GM23338 (cell line): ENCODE measurements at regions not wholly inside any gene's neighbourhood (a gene's known extent, or its start where the extent isn't known, plus 50 kb on each side); places are given as distances from the start of the nearest gene placed in this dataset.

Source experiments
- ATAC-seq: fragments of 200-7000 bp; cut with Tn5 transposase; 3 replicates; pipeline ENCODE4 v1.9.1; 2020
- DNase-seq: peaks from one replicate; pipeline ENCODE4 v3.0.0-alpha.2; 2015; ENCODE audit warnings: low spot score
- H2AFZ ChIP-seq: fragments of 200-600 bp; sonication (generic); 2 replicates; pipeline ENCODE4 v1.8.0; 2016; ENCODE audit warnings: antibody characterized with exemption, mild to moderate bottlenecking, moderate library complexity
- H3F3A ChIP-seq: fragments of 200-600 bp; sonication (generic); replicated peaks from 2 replicates; pipeline ENCODE4 v1.8.0; 2017; ENCODE audit warnings: antibody characterized with exemption, mixed run types, low read depth
- H3K27ac ChIP-seq: fragments of 200-600 bp; sonication (generic); 2 replicates; pipeline ENCODE4 v1.6.1; 2016; ENCODE audit warnings: low read depth
- H3K27me3 ChIP-seq: fragments of 200-600 bp; sonication (generic); 2 replicates; pipeline ENCODE4 v1.8.0; 2016; ENCODE audit warnings: mild to moderate bottlenecking, mixed run types, moderate library complexity; ENCODE audit not compliant: insufficient read depth
- H3K36me3 ChIP-seq: fragments of 200-600 bp; sonication (generic); 2 replicates; pipeline ENCODE4 v1.8.0; 2016; ENCODE audit warnings: mild to moderate bottlenecking; ENCODE audit not compliant: insufficient read depth
- H3K4me1 ChIP-seq: fragments of 200-600 bp; sonication (generic); 2 replicates; pipeline ENCODE4 v1.8.0; 2016; ENCODE audit warnings: mild to moderate bottlenecking, moderate library complexity; ENCODE audit not compliant: insufficient read depth
- H3K4me2 ChIP-seq: fragments of 200-600 bp; sonication (generic); 2 replicates; pipeline ENCODE4 v1.7.1; 2017; ENCODE audit warnings: mixed run types
- H3K4me3 ChIP-seq: fragments of 200-600 bp; sonication (generic); 2 replicates; pipeline ENCODE4 v1.6.1; 2016; ENCODE audit warnings: mixed run types
- H3K79me2 ChIP-seq: fragments of 200-600 bp; sonication (generic); replicated peaks from 2 replicates; pipeline ENCODE4 v1.8.0; 2017; ENCODE audit warnings: mild to moderate bottlenecking; ENCODE audit not compliant: insufficient read depth
- H3K9me2 ChIP-seq: fragments of 200-600 bp; sonication (generic); 2 replicates; pipeline ENCODE4 v1.8.0; 2017; ENCODE audit not compliant: insufficient read depth
- H4K20me1 ChIP-seq: fragments of 200-600 bp; sonication (generic); replicated peaks from 2 replicates; pipeline ENCODE4 v1.8.0; 2017; ENCODE audit warnings: mild to moderate bottlenecking; ENCODE audit not compliant: insufficient read depth
- H3K27ac Mint-ChIP-seq: 2 replicates; pipeline ENCODE4 v1.8.0; 2020; ENCODE audit warnings: inconsistent platforms, mild to moderate bottlenecking, moderate library complexity, mixed read lengths
- H3K27me3 Mint-ChIP-seq: 3 replicates; pipeline ENCODE4 v1.8.0; 2022; ENCODE audit warnings: low read depth, mild to moderate bottlenecking, moderate library complexity, mixed read lengths, inconsistent platforms; ENCODE audit not compliant: insufficient read depth, poor library complexity
- H3K36me3 Mint-ChIP-seq: 3 replicates; pipeline ENCODE4 v1.8.0; 2021; ENCODE audit warnings: low read depth, mild to moderate bottlenecking, inconsistent platforms, moderate library complexity, mixed read lengths
- H3K4me1 Mint-ChIP-seq: 3 replicates; pipeline ENCODE4 v1.8.0; 2020; ENCODE audit warnings: mild to moderate bottlenecking, inconsistent platforms, mixed read lengths
- H3K4me3 Mint-ChIP-seq: 3 replicates; pipeline ENCODE4 v1.8.0; 2021; ENCODE audit warnings: moderate library complexity, mild to moderate bottlenecking, inconsistent platforms, mixed read lengths
- H3K9me3 Mint-ChIP-seq: 3 replicates; pipeline ENCODE4 v1.8.0; 2020; ENCODE audit warnings: moderate library complexity, mild to moderate bottlenecking, inconsistent platforms, mixed read lengths
- CREB1 ChIP-seq: fragments of 250-450 bp; sonication (Bioruptor Pico); IDR thresholded peaks from 2 replicates; pipeline ENCODE4 v1.5.0; 2020; ENCODE audit warnings: low read depth, mild to moderate bottlenecking, moderate library complexity
- ETS1 ChIP-seq: IDR thresholded peaks from 2 replicates; pipeline ENCODE4 v1.6.1; 2016; ENCODE audit warnings: antibody characterized with exemption
- EZH2phosphoT487 ChIP-seq: fragments of 200-600 bp; sonication (generic); IDR thresholded peaks from one replicate; pipeline ENCODE4 v1.8.1; 2018; ENCODE audit warnings: antibody characterized with exemption; ENCODE audit not compliant: unreplicated experiment
- JUNB ChIP-seq: IDR thresholded peaks from one replicate; pipeline ENCODE4 v1.6.1; 2016; ENCODE audit warnings: antibody characterized with exemption; ENCODE audit not compliant: unreplicated experiment
- POLR2AphosphoS5 ChIP-seq: IDR thresholded peaks from 2 replicates; pipeline ENCODE4 v1.6.1; 2016; ENCODE audit warnings: antibody characterized with exemption, low read depth
- STAT1 ChIP-seq: IDR thresholded peaks from one replicate; pipeline ENCODE4 v1.6.1; 2016; ENCODE audit warnings: antibody characterized with exemption; ENCODE audit not compliant: unreplicated experiment
- ZNF114 ChIP-seq: fragments of 250-450 bp; sonication (Bioruptor Pico); IDR thresholded peaks from 2 replicates; pipeline ENCODE4 v1.5.0; 2020; ENCODE audit warnings: mild to moderate bottlenecking, moderate library complexity
- ZNF331 ChIP-seq: fragments of 250-450 bp; sonication (Bioruptor Pico); IDR thresholded peaks from 2 replicates; pipeline ENCODE4 v1.5.0; 2020; ENCODE audit warnings: low read depth, mild to moderate bottlenecking, moderate library complexity
- ZNF462 ChIP-seq: fragments of 250-450 bp; sonication (Bioruptor Pico); IDR thresholded peaks from 2 replicates; pipeline ENCODE4 v1.5.0; 2020; ENCODE audit warnings: mild to moderate bottlenecking, moderate library complexity

- TF ChIP-seq ETS1 (no peak), EZH2phosphoT487 (no peak), CREB1 (CRISPR knock-in tag) (no peak), ZNF462 (CRISPR knock-in tag) (no peak), ZNF331 (CRISPR knock-in tag) (no peak)
Measured at GRCh38 chr10:44806950-44807349, 104.2 kb upstream of the TMEM72 start (continued).

- H3K27me3 Mint-ChIP-seq: peaks cover 9% of the 10 kb centered on the region
- H3K4me2 ChIP-seq: no peak overlapping the region
- H2AFZ ChIP-seq: no peak overlapping the region
- H3K27ac ChIP-seq: no peak overlapping the region
- no peak overlapping the region for H3K4me3 Mint-ChIP-seq
- H3K36me3 Mint-ChIP-seq: peaks cover 14% of the 10 kb centered on the region
- H3K79me2 ChIP-seq: no peaks in the 10 kb centered on the region
- no peaks in the 10 kb centered on the region for H3K36me3 ChIP-seq
- ATAC-seq (no peak), DNase-seq (no peak)
- H3F3A ChIP-seq: no peaks in the 10 kb centered on the region
- peaks cover 10% of the 10 kb centered on the region; the same call in 1 of the 2 replicates for H3K4me1 ChIP-seq
- peaks cover 18% of the 10 kb centered on the region for H3K4me1 Mint-ChIP-seq
- peaks cover 15% of the 10 kb centered on the region; the same call in 1 of the 2 replicates for H3K9me2 ChIP-seq
- no peaks in the 10 kb centered on the region for H4K20me1 ChIP-seq
- H3K27ac Mint-ChIP-seq: no peak overlapping the region
- peaks cover 10% of the 10 kb centered on the region for H3K9me3 Mint-ChIP-seq
- H3K4me3 ChIP-seq: no peak overlapping the region
- no peaks in the 10 kb centered on the region for H3K27me3 ChIP-seq
- TF ChIP-seq ZNF114 (CRISPR knock-in tag): no peak
- no peak for TF ChIP-seq JUNB
- no peak for TF ChIP-seq CREB1 (CRISPR knock-in tag)
- TF ChIP-seq EZH2phosphoT487: no peak
- TF ChIP-seq POLR2AphosphoS5: no peak
- no peak for TF ChIP-seq ZNF462 (CRISPR knock-in tag)
- no peak for TF ChIP-seq STAT1
Measured at GRCh38 chr10:44807451-44807850, 103.7 kb upstream of the TMEM72 start.
